ENCODE measurements at regions not wholly inside any gene's neighbourhood (a gene's known extent, or its start where the extent isn't known, plus 50 kb on each side); places are given as distances from the start of the nearest gene placed in this dataset.

DNA sequence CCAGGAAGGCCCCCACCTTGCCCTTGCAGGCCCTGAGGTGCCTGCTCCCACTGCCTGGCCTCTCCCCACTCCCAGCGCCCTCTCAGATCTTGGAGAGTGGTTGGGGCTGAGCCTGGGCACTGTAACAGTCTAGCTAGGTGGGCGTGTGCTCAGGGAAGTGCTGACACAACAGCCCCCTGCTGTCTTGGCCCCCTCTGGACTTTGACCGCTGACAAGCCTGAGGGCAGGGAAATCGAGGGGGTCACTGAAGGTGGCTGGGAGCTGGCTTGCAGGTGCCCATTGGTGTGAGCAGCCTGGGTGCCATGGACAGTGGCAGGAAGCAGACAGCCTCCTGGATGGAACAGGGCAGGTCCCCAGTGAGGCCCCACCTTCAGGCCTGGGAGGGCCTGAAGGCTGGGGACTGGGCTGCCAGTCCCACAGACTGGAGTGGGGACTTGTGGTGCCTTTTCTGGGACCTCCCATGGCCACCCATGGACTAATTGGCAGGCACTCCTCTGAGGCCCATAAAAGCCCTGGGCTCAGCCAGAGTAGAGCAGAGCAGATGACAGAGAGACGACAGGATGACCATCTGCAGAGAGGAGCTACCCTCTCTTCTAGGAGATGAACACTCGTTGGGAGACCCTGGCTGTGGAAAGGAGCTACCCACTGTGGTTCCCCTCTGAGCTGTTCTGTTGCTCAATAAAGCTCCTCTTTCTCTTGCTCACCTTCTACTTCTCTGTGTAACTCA, 158.6 kb upstream of the SLC38A2 start:
- no peak for DNase-seq (ENCODE audit: low spot score in 2 of 2)
- Mint-ChIP-seq H3K27ac (no peak overlapping the region), H3K36me3 (no peaks in the 10 kb centered on the region), H3K9me3 (peaks cover 0 to 11% of the 10 kb centered on the region in 2 donors)
- ATAC-seq: no peak

DNA sequence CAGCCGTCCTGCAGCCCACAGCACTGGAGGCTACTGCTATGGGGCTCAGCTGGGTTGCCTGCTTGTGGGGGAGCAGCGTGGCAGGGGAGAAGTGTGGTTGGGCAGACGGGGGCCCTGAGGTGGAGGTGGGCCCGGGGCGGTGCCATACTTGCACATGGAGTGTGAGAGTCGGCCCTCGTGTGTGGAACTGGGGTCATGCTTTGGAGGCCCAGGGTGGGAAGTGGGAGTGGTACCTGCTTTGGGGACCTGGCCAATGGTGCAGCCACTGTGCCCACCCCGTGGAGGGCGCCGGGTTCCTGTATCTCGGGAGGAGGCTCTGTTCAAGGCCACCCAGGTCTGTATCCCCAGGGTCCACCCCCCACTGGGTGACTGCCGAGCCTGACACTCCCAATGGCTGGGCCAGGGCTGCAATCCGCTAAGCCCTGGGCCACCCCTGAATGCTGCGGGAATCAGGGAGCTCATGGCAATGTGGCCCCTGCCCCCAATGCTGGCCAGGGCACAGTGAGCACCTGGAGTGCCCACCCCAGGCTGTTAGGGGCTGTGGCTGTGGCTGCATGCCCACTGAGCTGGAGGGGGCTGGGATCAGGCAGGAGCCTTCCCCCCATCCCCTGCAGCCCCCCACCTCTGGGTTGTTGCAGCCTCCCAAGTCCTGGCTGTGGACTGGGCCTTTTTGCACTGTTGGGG, 157.9 kb upstream of the SLC38A2 start:
- no peak for ATAC-seq
- Mint-ChIP-seq H3K27ac (peak overlapping the region in 1 of 2 donors; percentile 10), H3K9me3 (peaks cover 0 to 16% of the 10 kb centered on the region in 2 donors), H3K36me3 (peaks cover 0 to 5% of the 10 kb centered on the region in 2 donors)
- no peak for DNase-seq (ENCODE audit: low spot score in 2 of 2)

DNA sequence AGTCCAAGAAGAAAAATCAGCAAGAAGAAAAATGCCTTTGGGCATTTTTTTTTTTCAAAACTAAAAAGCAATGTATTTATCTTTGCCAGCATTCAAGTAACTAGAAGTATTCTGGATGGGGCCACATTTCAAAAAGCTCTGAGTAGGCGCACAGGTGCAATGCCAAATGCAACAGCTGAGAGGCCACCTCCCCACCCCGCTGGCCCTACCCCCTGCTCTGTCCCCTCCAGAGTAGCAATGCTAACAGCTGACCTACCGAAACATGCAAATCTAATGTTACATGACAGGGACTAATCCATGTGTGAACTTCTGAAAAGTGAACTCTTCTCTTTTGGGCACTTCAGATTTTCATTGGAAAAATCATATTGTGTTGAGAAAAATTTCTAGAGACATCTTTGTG, 153.7 kb upstream of the SLC38A2 start:
- DNase-seq (ENCODE audit: low spot score in 2 of 2) (no peak), ATAC-seq (no peak)
- Mint-ChIP-seq H3K27ac (no peak overlapping the region), H3K9me3 (peaks cover 0 to 23% of the 10 kb centered on the region in 2 donors), H3K36me3 (peaks cover 5 to 18% of the 10 kb centered on the region in 2 donors)

DNA sequence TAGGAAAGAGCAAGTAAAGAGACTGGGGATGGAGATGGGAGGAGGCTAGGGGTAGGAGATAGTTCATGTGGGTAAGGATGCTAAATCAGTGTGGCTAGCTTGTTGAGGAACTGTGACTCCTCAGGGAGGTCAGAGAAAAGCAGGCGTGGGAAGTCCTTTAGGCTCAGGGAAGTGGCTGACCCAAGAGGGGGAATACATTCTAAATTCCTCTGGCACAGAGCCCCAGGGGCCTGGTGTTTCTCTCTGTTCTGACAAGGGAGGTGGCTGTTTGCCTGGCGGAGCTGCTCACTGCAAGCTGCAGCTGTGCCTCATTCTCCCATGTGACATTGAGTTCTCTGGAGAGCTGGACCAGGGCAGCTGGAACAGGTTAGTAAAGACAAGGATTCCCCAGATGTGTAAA, 152.2 kb upstream of the SLC38A2 start:
- no peak for ATAC-seq
- peak overlapping the region in 1 of 2 donors; percentile 86 for H3K27ac Mint-ChIP-seq

DNA sequence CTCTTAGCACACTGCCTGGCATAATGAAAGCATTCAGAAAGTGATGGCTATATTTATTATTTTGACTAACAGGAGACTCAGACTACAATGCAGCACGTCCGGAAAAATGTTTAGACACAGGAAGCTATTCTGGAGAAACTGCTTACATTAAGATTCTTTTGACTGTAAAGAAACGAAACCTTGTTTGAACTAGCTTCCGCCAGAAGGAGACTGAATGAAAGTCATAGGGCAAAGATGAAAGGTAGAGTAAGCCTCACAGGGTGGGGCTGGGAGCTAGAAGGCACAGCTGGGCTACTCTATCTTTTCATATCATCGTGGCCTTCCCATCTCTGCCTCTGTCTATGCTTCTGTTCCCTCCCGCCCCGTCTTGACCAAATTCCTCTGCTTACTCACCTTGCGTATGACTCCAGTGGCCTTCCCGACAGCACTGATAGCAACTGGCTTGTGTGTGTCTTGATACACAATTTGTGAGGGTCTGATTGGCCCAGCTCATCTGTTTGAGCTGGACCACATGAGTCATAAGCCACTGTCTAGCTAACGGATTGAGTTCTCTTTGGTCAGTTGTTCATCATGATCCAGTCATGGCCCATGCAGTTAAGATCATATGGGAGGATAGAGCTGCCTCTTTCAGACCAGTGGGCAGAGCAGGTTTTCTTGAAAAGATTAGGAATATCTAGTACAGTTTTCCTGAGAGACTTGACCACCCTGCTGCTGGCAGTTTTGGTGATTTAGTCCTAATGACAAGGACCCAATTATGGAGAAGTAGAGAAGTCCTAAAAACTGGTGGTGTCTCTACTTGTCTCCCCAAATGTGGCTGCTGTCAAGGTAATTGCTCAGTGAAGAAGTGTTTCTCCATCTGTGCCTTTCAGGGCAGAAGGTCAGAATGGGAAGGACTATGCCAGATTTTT, 151.5 kb upstream of the SLC38A2 start:
- peaks cover 0 to 18% of the 10 kb centered on the region in 2 donors for H3K9me3 Mint-ChIP-seq
- peak overlapping the region; percentile 86 to 95 for H3K27ac Mint-ChIP-seq
- ATAC-seq: peak; percentile 91 to 94
- DNase-seq (ENCODE audit: low spot score in 2 of 2): peak; percentile 52 to 80
- peaks cover 5 to 18% of the 10 kb centered on the region in 2 donors for H3K36me3 Mint-ChIP-seq

More for the DNA sequence above, 152.2 kb upstream of the SLC38A2 start:
- Mint-ChIP-seq H3K36me3 (peaks cover 5 to 18% of the 10 kb centered on the region in 2 donors), H3K9me3 (peaks cover 0 to 18% of the 10 kb centered on the region in 2 donors)
- no peak for DNase-seq (ENCODE audit: low spot score in 2 of 2)

DNA sequence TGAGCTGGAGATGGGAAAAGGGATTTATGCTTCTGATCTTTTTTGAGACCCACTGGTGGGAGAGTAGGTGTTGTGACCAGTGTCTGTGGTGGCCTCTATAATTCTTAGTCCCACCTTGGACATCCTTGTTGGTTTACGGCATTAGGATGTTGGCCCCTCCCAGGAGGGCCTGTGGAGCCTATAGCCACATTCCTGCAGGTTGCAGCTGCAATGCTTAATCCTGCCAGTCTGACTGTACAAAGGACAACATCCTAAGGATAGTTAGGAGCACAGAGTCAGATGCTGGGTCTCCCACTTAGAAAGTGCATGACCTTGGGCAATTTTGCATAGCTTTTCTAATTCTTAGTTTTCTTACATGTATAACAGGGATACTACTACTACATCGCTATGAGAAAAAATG, 150.9 kb upstream of the SLC38A2 start:
- Mint-ChIP-seq H3K36me3 (peaks cover 5 to 18% of the 10 kb centered on the region in 2 donors), H3K27ac (peak overlapping the region; percentile 86 to 95), H3K9me3 (peaks cover 0 to 18% of the 10 kb centered on the region in 2 donors)
- ATAC-seq: no peak
- no peak for DNase-seq (ENCODE audit: low spot score in 2 of 2)

DNA sequence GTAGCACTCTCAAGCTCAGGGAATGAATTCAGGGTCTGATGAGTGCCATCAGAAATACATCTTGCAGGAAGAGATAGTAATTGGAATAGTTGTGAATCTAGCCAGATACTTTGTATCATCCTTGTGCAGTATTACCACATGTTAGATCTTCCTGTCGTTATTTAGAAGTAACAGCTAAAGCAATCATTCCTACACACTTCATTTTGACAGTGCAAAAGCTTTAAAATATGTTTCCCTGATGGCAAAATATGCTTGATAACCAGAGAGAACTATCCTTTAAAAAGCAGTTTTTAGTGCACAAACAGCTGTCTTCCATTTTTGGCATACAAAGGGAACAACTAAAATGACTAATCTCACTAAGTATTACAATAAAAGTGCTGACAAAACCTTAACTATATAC, 149.5 kb upstream of the SLC38A2 start:
- Mint-ChIP-seq H3K27ac (no peak overlapping the region), H3K36me3 (peaks cover 5 to 24% of the 10 kb centered on the region in 2 donors), H3K9me3 (peaks cover 0 to 12% of the 10 kb centered on the region in 2 donors)
- DNase-seq (ENCODE audit: low spot score in 2 of 2): no peak
- ATAC-seq: no peak

DNA sequence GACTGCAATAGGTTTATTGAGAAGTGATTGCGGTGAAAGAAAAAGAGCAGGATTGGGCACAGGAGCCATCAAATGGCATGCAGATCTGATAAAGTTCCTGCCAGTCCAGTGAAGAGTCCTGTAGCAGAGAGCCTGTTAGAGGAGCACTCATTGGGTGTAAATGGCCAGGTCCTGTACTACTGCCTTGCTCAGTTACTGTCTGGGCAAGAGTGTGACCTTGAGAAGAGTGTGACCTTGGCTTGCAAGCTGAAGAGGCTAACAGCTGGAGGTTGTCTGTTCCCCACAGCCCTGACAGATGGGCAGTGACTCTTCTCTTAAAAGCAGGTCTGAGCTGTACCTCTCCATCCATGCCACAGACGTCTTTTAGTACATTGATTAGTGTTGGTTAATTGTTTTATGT, 148.6 kb upstream of the SLC38A2 start:
- no peak overlapping the region for H3K27ac Mint-ChIP-seq
- ATAC-seq: no peak

DNA sequence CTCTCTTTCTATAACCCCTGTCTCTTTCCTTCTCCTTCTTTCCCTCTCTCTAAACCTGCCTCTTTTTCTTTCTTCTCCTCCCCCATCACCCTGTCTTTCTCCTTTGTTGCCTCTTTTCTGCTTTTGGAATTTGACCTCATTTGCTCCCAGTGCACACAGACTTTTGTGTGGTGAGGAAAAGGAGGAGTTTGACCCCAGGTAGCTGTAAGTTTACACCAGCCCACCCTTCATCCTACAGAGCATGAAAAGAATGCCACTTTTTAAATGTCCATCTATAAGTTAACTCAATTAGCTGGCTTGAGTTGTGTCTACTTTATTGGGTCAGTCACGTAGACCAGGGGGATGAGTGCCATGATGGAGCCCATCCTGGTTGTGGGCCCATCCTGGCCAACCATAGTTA, 146.8 kb upstream of the SLC38A2 start:
- Mint-ChIP-seq H3K27ac (peak overlapping the region; percentile 5 to 13), H3K9me3 (peaks cover 0 to 11% of the 10 kb centered on the region in 2 donors)

More for the DNA sequence above, 148.6 kb upstream of the SLC38A2 start:
- peaks cover 5 to 24% of the 10 kb centered on the region in 2 donors for H3K36me3 Mint-ChIP-seq
- DNase-seq (ENCODE audit: low spot score in 2 of 2): no peak
- H3K9me3 Mint-ChIP-seq: peaks cover 0 to 12% of the 10 kb centered on the region in 2 donors

DNA sequence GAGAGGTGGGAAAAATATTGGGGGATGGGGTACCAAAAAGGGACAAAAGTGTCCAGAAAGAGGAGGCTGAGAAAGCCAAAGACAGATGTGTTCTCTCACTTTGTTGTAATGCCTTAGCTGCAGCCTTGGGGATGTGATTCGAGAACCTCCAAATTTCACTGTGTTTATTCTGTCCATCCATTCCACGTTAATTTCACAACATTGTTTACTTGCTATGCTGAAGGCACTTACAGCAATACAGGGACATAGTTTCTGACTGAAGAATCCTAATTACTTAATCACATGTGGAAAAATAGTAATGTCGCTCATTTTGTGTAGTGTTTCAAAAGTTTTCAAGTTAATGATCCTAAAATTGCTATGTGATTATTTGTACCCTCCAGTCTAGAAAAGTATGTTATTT, 146.2 kb upstream of the SLC38A2 start:
- DNase-seq (ENCODE audit: low spot score in 2 of 2) (no peak), ATAC-seq (no peak)
- H3K36me3 Mint-ChIP-seq: peaks cover 0 to 20% of the 10 kb centered on the region in 2 donors
- H3K27ac Mint-ChIP-seq: peak overlapping the region; percentile 5 to 13
- peaks cover 0 to 8% of the 10 kb centered on the region in 2 donors for H3K9me3 Mint-ChIP-seq

More for the DNA sequence above, 146.8 kb upstream of the SLC38A2 start:
- peaks cover 3 to 21% of the 10 kb centered on the region in 2 donors for H3K36me3 Mint-ChIP-seq
- ATAC-seq (no peak), DNase-seq (ENCODE audit: low spot score in 2 of 2) (no peak)

DNA sequence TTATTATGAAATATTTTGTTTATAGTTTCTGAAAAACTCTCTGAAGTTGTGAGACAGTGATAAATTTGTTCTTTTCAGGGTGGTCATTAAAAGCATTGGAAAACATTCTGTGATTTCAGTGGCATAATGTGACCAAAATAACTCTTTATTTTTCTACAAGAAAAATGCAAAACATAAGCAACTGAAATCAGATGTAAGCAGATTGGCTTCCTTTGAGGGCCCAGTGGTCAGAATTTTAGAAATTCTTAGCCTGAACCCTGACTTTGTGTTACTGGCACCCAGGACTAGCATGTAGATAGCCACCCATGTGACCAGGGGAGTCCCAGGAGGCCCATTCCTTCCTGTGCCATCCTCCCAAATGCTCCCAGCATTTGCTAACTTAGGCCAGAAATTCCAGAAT, 145.6 kb upstream of the SLC38A2 start:
- ATAC-seq (no peak), DNase-seq (ENCODE audit: low spot score in 2 of 2) (no peak)
- peaks cover 2 to 26% of the 10 kb centered on the region in 2 donors for H3K36me3 Mint-ChIP-seq
- no peak overlapping the region for H3K27ac Mint-ChIP-seq
- peaks cover 0 to 14% of the 10 kb centered on the region in 2 donors for H3K9me3 Mint-ChIP-seq

DNA sequence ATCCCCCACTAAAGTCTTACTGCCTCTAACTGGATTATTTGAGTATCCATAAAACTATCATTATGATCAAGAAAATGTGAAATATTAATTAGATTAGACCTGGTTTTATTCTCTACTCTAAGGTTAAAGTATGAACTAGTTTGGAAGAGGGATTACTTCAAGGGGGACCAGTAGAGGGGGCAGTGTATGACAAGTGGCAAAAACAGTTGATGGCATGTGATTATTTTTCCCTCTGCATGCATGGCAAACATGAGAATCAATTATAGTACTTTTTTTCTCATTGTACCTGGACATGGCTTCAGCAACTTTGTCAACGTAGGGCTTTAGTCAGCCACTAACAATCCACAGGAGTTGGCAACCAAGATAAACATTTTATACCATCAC, 145.0 kb upstream of the SLC38A2 start:
- Mint-ChIP-seq H3K27ac (peak overlapping the region; percentile 80 to 88), H3K36me3 (peaks cover 6 to 32% of the 10 kb centered on the region in 2 donors), H3K9me3 (peaks cover 0 to 20% of the 10 kb centered on the region in 2 donors)
- DNase-seq (ENCODE audit: low spot score in 2 of 2): no peak
- peak; percentile 21 to 25 for ATAC-seq

DNA sequence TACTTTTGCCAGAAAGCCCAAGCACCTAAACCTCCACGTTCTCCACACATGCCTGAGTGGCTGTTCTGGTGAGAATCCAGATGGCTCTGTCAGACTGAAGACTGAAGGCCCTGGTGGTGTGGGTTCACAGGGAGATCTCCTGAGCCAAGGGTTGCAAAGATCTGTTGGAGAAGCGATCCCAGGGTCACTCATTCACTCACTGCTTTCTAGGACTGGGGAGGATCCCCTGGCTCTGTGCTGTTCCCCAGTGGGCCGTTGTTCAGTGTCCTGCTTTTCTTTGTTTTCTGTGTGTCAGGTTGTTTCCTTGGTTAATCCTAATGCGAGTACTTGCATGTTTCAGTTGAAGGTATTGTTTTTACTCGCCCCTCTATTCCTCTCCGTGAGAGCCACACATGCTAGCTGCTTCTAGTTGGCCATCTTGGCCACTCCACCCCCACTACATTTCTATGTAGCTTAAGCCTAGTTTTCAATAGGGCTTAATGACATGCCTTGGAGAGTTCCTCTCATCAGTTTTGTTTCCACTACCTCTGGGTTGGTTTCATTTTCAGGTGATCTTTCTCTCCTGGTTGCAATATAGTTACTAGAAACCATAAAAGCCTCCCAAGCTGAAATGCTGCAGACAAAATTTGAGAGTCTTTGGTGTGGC, 144.5 kb upstream of the SLC38A2 start:
- Mint-ChIP-seq H3K36me3 (peaks cover 6 to 37% of the 10 kb centered on the region in 2 donors), H3K27ac (peak overlapping the region; percentile 80 to 88), H3K9me3 (peaks cover 0 to 23% of the 10 kb centered on the region in 2 donors)
- ATAC-seq (peak; percentile 92 to 94), DNase-seq (ENCODE audit: low spot score in 2 of 2) (peak in 1 of 2 donors; percentile 32)

DNA sequence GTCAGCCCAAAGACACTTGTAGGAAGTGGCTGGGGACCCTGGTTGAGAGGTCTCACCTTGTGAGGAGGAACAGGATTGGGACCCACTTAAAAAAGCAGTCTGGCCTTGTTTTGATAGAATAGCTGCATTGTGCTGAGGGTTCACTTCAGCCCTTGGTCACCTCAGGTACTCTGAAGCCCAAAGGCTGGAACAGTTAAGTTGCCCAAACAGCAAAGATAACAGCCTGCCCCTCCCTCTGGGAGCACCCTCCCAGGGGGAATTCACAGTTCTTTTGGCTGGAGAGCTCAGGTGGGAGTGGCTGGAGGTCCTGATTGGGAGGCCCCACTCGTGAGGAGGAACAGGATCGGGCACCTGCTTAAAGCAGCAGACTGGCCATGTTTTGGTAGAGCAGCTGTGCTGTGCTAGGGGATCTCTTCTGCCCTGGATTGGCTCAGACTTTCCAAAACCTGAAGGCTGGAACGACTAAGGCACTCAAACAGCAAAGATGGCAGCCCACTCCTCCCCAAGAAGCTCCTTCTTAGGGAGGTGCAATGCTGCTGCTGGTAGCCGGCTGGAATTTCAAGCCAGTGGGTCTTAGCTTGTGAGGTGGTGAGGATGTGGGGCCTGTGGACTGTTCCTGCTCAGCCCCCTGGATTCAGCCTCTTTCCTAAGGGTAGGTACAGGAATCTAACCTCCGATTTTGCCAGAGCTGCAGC, 143.8 kb upstream of the SLC38A2 start:
- no peak for DNase-seq (ENCODE audit: low spot score in 2 of 2)
- Mint-ChIP-seq H3K27ac (peak overlapping the region; percentile 80 to 88), H3K9me3 (peaks cover 0 to 23% of the 10 kb centered on the region in 2 donors), H3K36me3 (peaks cover 6 to 42% of the 10 kb centered on the region in 2 donors)
- ATAC-seq: peak in 1 of 2 donors; percentile 4

DNA sequence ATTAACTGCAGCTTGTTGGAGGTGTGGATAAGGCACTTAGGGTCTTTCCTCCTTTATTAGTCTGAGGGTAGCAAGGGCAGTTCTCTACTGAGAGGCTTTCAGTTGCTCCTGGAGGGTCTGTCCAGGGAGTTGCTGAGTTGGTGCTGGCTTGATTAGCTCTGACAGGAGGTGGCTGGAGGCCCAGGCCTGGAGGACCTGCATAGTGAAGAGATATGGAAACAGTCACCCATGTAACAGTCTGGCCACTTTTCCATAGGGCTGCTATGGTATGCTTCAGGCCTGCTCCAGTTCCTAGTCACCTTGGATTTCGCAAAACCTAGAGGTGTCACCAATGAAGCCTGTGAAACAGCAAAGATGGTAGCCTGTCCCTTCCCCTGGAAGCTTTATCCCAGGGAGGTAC, 143.3 kb upstream of the SLC38A2 start:
- ATAC-seq: no peak

More for the DNA sequence above, 143.3 kb upstream of the SLC38A2 start:
- Mint-ChIP-seq H3K27ac (no peak overlapping the region), H3K36me3 (peaks cover 6 to 42% of the 10 kb centered on the region in 2 donors), H3K9me3 (peaks cover 0 to 28% of the 10 kb centered on the region in 2 donors)
- DNase-seq (ENCODE audit: low spot score in 2 of 2): no peak

Data from activated naive CD4-positive, alpha-beta T cell treated with anti-CD3 and anti-CD28 coated beads, Interleukin-2, amount 50 U/mL, for 72 hours (primary cell).